ENCODE measurements at regions not wholly inside any gene's neighbourhood (a gene's known extent, or its start where the extent isn't known, plus 50 kb on each side); places are given as distances from the start of the nearest gene placed in this dataset.
"Not testable (repeated sequence)": the region's sequence is repeated elsewhere in the genome, so short reads cannot be mapped to it uniquely, and the experiment has no call there.

DNA sequence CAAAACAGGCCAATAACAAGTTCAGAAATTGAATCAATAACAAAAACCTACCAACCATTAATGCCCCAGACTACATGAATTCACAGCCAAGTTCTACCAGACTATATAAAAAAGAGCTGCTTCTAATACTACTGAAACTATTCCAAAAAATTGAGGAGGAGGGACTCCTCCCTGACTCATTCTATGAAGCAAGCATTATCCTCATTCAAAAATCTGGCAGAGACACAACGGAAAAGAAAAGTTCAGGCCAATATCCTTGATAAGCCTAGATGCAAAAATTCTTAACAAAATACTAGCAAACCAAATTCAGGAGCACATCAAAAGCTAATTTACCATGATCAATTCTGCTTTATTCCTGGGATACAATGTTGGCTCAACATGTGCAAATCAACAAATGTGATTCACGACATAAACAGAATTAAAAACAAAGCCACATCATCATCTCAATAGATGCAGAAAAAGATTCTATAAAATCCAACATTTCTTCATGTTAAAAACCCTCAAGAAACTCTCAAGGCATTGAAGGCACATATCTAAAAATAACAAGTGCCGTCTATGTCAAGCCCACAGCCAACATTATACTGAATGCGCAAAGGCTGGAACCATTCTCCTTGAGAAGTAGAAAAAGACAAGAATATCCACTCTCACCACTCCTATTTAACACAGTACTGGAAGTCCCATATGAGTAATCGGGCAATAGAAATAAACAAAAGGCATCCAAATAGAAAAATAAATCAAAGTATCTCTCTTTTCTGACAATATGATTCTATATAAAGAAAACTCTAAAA is 573.6 kb upstream of the GRM7 start:
- no peak for DNase-seq (ENCODE audit: low spot score)

DNA sequence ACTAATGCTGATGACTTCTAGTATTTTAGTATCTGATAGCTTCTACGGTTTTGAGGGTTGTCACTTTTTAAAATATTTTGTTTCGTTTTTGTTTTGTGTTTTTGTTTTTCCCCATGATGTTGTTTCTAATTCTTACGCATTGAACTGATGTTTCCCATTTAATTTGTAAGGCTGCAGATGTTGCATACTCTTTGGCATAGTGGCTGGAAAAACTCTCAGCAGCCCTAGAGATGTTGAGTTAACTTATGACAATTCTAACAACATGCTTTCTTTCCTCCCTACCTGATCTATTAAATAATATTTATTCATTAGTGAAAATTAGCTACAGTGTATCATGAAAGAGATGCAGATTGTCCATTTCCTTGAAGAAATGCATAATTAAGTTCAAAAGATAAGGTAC is 559.3 kb upstream of the GRM7 start:
- DNase-seq (ENCODE audit: low spot score), result no peak

- no peak for DNase-seq (ENCODE audit: low spot score)
Measured at GRCh38 chr3:6315906-6316305, 545.0 kb upstream of the GRM7 start.

- DNase-seq (ENCODE audit: low spot score), result no peak
Measured at GRCh38 chr3:6321999-6322398, 538.9 kb upstream of the GRM7 start.

DNA sequence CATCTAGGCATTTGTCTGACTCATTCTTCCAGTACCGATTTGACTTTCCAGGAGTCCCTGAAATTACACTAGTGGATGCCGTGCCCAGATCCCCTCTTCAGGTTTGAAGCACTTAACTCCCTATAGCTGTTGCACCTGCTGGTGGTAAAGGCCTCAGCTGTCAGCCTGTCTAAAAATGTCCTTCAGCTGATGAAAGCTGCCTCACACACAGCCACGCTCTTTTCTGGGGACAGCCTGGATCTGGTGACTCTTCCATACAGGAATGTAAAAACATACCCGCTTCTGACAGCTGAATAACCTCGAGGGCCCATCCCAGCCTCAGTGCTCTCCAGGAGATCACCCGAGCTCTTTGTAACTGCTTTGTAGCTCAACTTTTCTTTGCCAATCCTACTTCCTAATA is 534.1 kb upstream of the GRM7 start:
- DNase-seq (ENCODE audit: low spot score), result no peak

DNA sequence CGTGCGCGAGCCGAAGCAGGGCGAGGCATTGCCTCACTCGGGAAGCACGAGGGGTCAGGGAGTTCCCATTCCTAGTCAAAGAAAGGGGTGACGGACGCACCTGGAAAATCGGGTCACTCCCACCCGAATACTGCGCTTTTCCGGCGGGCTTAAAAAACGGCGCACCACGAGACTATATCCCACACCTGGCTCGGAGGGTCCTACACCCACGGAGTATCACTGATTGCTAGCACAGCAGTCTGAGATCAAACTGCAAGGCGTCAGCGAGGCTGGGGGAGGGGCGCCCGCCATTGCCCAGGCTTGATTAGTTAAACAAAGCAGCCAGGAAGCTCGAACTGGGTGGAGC is 520.0 kb upstream of the GRM7 start:
- DNase-seq (ENCODE audit: low spot score), result not testable (repeated sequence)

GRCh38 chr3:6351752-6352151 is 509.2 kb upstream of the GRM7 start:
- no peak for DNase-seq (ENCODE audit: low spot score)

DNA sequence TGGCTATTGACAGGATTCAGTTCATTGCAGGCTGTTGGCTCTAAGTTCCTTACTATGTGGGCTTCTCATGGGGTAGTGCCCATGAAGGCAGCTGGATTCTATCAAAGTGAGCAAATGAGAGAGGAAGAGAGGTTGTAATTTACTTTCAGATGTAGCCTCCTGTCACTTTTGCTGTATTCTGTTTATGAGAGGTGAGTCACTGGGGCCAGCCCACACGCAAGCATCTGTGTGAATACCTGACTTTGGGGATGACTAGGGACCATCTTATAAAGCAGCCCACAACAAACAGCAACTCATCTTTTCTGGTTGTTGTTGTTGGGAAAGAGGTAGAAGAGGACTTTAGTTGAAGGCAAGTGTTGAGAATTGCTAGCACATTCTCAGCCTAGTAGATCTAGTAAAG is 506.3 kb upstream of the GRM7 start:
- DNase-seq (ENCODE audit: low spot score), result no peak

- no peak for DNase-seq (ENCODE audit: low spot score)
Measured at GRCh38 chr3:6362406-6362805, 498.5 kb upstream of the GRM7 start.

DNA sequence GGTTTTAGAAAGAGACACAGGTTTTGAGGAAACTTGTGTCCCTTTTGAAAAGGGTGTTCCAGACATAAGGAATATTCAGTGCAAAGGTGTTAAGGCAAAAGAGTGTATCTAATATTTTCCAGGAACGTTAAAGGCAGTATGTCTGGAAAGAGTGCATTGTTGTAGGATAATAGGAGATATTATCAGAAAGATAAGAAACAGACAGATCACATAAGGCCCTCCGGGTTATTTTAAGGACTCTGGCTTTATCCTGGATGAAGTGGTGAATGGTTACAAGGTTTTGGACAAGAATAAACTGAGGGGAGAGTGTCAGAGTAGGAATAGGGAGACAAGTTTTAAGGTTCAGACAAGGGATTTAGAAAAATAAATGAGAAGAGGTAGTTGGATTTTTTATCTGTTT is 493.7 kb upstream of the GRM7 start:
- DNase-seq (ENCODE audit: low spot score), result no peak

GRCh38 chr3:6392123-6392522 is 468.8 kb upstream of the GRM7 start:
- DNase-seq (ENCODE audit: low spot score), result no peak

GRCh38 chr3:6394944-6395343 is 466.0 kb upstream of the GRM7 start:
- DNase-seq (ENCODE audit: low spot score), result no peak

- DNase-seq (ENCODE audit: low spot score), result no peak
Measured at GRCh38 chr3:6396631-6397030, 464.3 kb upstream of the GRM7 start.

GRCh38 chr3:6402666-6403065 is 458.2 kb upstream of the GRM7 start:
- not testable (repeated sequence) for DNase-seq (ENCODE audit: low spot score)

GRCh38 chr3:6406923-6407322 is 454.0 kb upstream of the GRM7 start:
- not testable (repeated sequence) for DNase-seq (ENCODE audit: low spot score)

- no peak for DNase-seq (ENCODE audit: low spot score)
Measured at GRCh38 chr3:6416049-6416661, 444.8 kb upstream of the GRM7 start.

DNA sequence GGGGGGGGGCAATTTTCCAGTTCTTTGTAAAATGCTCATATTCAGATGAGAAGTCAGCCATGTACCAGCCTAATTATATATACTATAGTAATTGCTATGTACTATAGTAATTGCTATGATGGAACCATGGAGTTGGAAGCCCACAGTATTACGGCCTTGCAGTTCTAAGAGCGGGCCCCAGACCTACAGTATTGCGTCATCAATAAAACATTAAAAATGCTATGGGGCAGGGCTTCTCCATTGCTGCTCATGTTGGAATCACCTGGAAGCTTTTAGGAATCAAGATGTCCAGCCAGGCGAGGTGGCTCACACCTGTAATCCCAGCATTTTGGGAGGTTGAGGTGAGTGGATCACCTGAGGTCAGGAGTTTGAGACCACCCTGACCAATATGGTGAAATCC is 443.7 kb upstream of the GRM7 start:
- no peak for DNase-seq (ENCODE audit: low spot score)

DNA sequence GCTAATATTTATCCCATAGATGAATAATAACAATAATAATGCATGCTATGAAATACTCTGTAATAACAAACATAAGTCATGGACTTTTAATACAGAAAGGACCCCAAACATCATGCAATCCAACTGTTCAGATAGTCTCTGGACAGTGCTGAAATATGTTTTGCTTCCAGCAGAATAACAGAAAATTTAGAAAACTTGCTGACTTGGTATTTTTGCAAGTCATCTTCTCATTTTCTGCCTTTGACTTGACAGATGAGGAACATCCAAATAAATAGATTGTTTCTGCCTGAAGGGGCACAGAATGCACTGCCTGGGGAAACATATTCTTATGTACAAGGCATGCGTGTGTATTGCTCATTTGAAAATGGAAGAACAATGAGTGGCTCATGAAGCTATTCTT is 442.4 kb upstream of the GRM7 start:
- no peak for DNase-seq (ENCODE audit: low spot score)

DNA sequence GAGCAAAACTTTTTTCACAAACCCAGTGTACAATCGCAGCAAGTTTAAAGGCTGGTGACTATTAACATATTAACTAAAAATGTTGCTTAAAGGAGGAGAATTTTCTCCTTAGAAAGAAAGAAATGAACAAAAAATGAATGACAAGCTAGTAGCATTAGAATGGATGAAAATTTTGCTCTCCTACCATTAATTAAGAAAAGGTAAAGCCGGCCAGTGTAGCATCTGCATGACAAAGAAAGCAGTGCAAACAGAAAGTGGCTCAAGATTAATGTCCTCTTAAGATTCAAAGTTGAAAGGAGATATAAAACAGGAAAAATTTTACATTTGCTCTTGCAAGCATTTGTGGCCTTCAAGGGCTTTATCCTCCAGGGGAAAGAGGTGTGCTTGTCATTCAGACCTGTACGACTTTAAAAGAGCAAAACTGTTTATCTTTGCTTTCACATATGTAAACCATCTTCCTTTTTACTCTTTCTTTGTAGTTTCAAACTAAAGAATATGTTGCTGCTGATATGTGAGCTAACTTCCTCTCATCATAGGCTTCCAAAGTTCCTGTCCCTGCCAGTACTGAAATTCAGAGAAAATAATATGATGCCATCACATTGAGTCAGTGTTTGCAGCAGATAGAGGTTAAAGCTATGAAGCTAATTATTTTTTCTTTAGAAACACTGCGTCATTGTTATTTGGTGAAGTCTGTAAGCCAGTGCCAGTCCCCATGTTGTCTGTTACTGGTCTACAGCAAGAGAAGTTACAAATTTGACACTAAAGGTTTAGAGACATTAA is 439.1 kb upstream of the GRM7 start:
- DNase-seq (ENCODE audit: low spot score), result no peak

- DNase-seq (ENCODE audit: low spot score), result no peak
Measured at GRCh38 chr3:6425289-6425820, 435.6 kb upstream of the GRM7 start.

GRCh38 chr3:6428276-6428675 is 432.6 kb upstream of the GRM7 start:
- DNase-seq (ENCODE audit: low spot score), result not testable (repeated sequence)

- no peak for DNase-seq (ENCODE audit: low spot score)
Measured at GRCh38 chr3:6435951-6436350, 425.0 kb upstream of the GRM7 start.

- no peak for DNase-seq (ENCODE audit: low spot score)
Measured at GRCh38 chr3:6437631-6438030, 423.3 kb upstream of the GRM7 start.
